WTC11 (cell line): ENCODE measurements at regions not wholly inside any gene's neighbourhood (a gene's known extent, or its start where the extent isn't known, plus 50 kb on each side); places are given as distances from the start of the nearest gene placed in this dataset.

ENCODE experiments used
- ATAC-seq: fragments of 200-7000 bp; cut with Tn5 transposase; 2 replicates; pipeline ENCODE4 v1.10.0; 2021; ENCODE audit warnings: mild to moderate bottlenecking, moderate library complexity
- CTCF ChIA-PET: fragments of 300-600 bp; sonication (Branson Sonifier 250); formaldehyde crosslinking; loops from one replicate; lab custom pipeline; 2021; ENCODE audit warnings: antibody characterized with exemption; lab: Charles Lee
- POLR2A ChIA-PET: fragments of 350-600 bp; sonication (Branson Sonifier 250); formaldehyde crosslinking; loops from one replicate; lab custom pipeline; 2021; ENCODE audit warnings: antibody characterized with exemption; lab: Charles Lee
- DNase-seq: peaks from one replicate; pipeline ENCODE4 v3.0.0; 2021; ENCODE audit warnings: low spot score
- H3K27ac Mint-ChIP-seq: 2 replicates; pipeline ENCODE4 v1.8.0; 2021; ENCODE audit warnings: mixed read lengths
- H3K27me3 Mint-ChIP-seq: 2 replicates; pipeline ENCODE4 v1.8.0; 2021; ENCODE audit warnings: low read depth, mild to moderate bottlenecking, moderate library complexity, mixed read lengths
- H3K36me3 Mint-ChIP-seq: 2 replicates; pipeline ENCODE4 v1.8.0; 2021; ENCODE audit warnings: mixed read lengths
- H3K4me1 Mint-ChIP-seq: 2 replicates; pipeline ENCODE4 v1.8.0; 2022; ENCODE audit warnings: mixed read lengths
- H3K4me3 Mint-ChIP-seq: 2 replicates; pipeline ENCODE4 v1.8.0; 2021; ENCODE audit warnings: mild to moderate bottlenecking, moderate library complexity, mixed read lengths
- H3K9me3 Mint-ChIP-seq: 2 replicates; pipeline ENCODE4 v1.8.0; 2021; ENCODE audit warnings: mixed read lengths
- ATF1 ChIP-seq: sonication (generic); formaldehyde crosslinking; IDR thresholded peaks from 2 replicates; pipeline ENCODE4 v1.8.1; 2023; ENCODE audit warnings: mild to moderate bottlenecking, moderate library complexity, missing genetic modification reagents
- ESRRA ChIP-seq: sonication (generic); formaldehyde crosslinking; IDR thresholded peaks from 2 replicates; pipeline ENCODE4 v1.8.1; 2022; ENCODE audit warnings: mild to moderate bottlenecking, missing genetic modification reagents, borderline replicate concordance
- FOXJ3 ChIP-seq: sonication (generic); formaldehyde crosslinking; IDR thresholded peaks from 2 replicates; pipeline ENCODE4 v1.9.0; 2021; ENCODE audit warnings: missing genetic modification reagents, mild to moderate bottlenecking, borderline replicate concordance
- JUN ChIP-seq: sonication (generic); formaldehyde crosslinking; IDR thresholded peaks from 2 replicates; pipeline ENCODE4 v1.8.0; 2023; ENCODE audit warnings: mild to moderate bottlenecking, missing genetic modification reagents
- MXD4 ChIP-seq: fragments of 250-450 bp; sonication (Bioruptor Pico); IDR thresholded peaks from 2 replicates; pipeline ENCODE4 v1.8.0; 2021; ENCODE audit warnings: mild to moderate bottlenecking, moderate library complexity, borderline replicate concordance
- NFATC4 ChIP-seq: fragments of 250-450 bp; sonication (Bioruptor Pico); IDR thresholded peaks from 2 replicates; pipeline ENCODE4 v1.9.0; 2021; ENCODE audit warnings: mild to moderate bottlenecking
- RELA ChIP-seq: sonication (generic); formaldehyde crosslinking; IDR thresholded peaks from 2 replicates; pipeline ENCODE4 v1.8.1; 2022; ENCODE audit warnings: missing genetic modification reagents, mild to moderate bottlenecking, borderline replicate concordance
- RORB ChIP-seq: fragments of 250-450 bp; sonication (Bioruptor Pico); IDR thresholded peaks from 2 replicates; pipeline ENCODE4 v1.9.0; 2021; ENCODE audit warnings: mild to moderate bottlenecking
- SOX15 ChIP-seq: fragments of 250-450 bp; sonication (Bioruptor Pico); IDR thresholded peaks from 2 replicates; pipeline ENCODE4 v1.9.0; 2021; ENCODE audit warnings: mild to moderate bottlenecking
- ZNF232 ChIP-seq: sonication (generic); formaldehyde crosslinking; IDR thresholded peaks from 2 replicates; pipeline ENCODE4 v1.8.0; 2022; ENCODE audit warnings: mild to moderate bottlenecking, missing genetic modification reagents
- ZNF263 ChIP-seq: sonication (generic); formaldehyde crosslinking; IDR thresholded peaks from 2 replicates; pipeline ENCODE4 v1.8.1; 2022; ENCODE audit warnings: low read depth, mild to moderate bottlenecking, moderate library complexity, missing genetic modification reagents
- ZNF317 ChIP-seq: sonication (generic); formaldehyde crosslinking; IDR thresholded peaks from 2 replicates; pipeline ENCODE4 v1.8.1; 2023; ENCODE audit warnings: low read depth, mild to moderate bottlenecking, moderate library complexity, missing genetic modification reagents, borderline replicate concordance
- ZNF423 ChIP-seq: fragments of 250-450 bp; sonication (Bioruptor Pico); IDR thresholded peaks from 2 replicates; pipeline ENCODE4 v2.1.2; 2022; ENCODE audit warnings: mild to moderate bottlenecking, moderate library complexity
- TF ChIP-seq, protein P1 (sequence below): sonication (generic); formaldehyde crosslinking; IDR thresholded peaks from 2 replicates; pipeline ENCODE4 v1.8.1; 2023; ENCODE audit warnings: mild to moderate bottlenecking, missing genetic modification reagents
- TF ChIP-seq, protein P2 (sequence below): sonication (generic); formaldehyde crosslinking; IDR thresholded peaks from 2 replicates; pipeline ENCODE4 v1.8.1; 2022; ENCODE audit warnings: mild to moderate bottlenecking, missing genetic modification reagents, moderate library complexity, borderline replicate concordance
- TF ChIP-seq, protein P3 (sequence below): sonication (generic); formaldehyde crosslinking; IDR thresholded peaks from 2 replicates; pipeline ENCODE4 v1.8.0; 2022; ENCODE audit warnings: mild to moderate bottlenecking, missing genetic modification reagents
- TF ChIP-seq, protein P4 (sequence below): sonication (generic); formaldehyde crosslinking; IDR thresholded peaks from 2 replicates; pipeline ENCODE4 v1.8.1; 2023; ENCODE audit warnings: mild to moderate bottlenecking, missing genetic modification reagents
- TF ChIP-seq, protein P5 (sequence below): fragments of 250-450 bp; sonication (Bioruptor Pico); conservative IDR thresholded peaks from 2 replicates; pipeline ENCODE4 v1.9.0; 2021; ENCODE audit warnings: mild to moderate bottlenecking
- TF ChIP-seq, protein P6 (sequence below): sonication (generic); formaldehyde crosslinking; conservative IDR thresholded peaks from 2 replicates; pipeline ENCODE4 v1.8.1; 2022; ENCODE audit warnings: mild to moderate bottlenecking, missing genetic modification reagents

DNA sequence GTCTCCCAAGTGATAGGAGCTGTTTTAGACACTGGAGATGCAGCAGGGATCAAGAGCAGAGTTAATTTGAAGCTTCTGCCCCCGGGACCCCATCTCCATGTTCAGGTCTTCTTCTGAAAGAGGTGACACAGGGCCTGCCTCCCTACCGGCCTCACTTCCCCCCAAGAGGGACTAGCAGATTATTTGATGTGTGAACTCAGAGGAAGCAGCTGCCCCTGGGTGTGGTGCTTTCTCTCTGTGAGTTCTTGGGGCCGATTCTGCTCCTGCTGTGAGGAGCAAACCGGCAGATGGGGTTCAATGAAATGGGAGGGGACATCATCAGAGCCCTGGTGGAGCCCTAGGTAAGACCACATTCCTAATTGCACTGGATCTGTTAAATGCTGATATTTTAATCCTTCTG lies 193.4 kb downstream of the FBXO15 start:
- DNase-seq (no peak), ATAC-seq (no peak)
- CTCF ChIA-PET: no interaction called here
- Mint-ChIP-seq H3K36me3 (0 out of 2 replicates have a peak, but pooled peaks cover 7% of the 10 kb centered on the region), H3K4me3 (no peak overlapping the region), H3K27ac (no peak overlapping the region), H3K4me1 (peaks cover 27% of the 10 kb centered on the region), H3K27me3 (no peaks in the 10 kb centered on the region), H3K9me3 (peaks cover 28% of the 10 kb centered on the region)
- TF ChIP-seq SOX15 (CRISPR knock-in tag) (no peak), ZNF232 (no peak), ATF1 (CRISPR knock-in tag) (no peak), NFATC4 (CRISPR knock-in tag) (no peak), RORB (no peak), MXD4 (no peak), RELA (CRISPR knock-in tag) (no peak), ZNF317 (no peak), FOXJ3 (CRISPR knock-in tag) (no peak), ZNF263 (CRISPR knock-in tag) (no peak), ZNF423 (CRISPR knock-in tag) (no peak), ESRRA (CRISPR knock-in tag) (no peak), JUN (CRISPR knock-in tag) (no peak)
- TF ChIP-seq, protein P1, sequence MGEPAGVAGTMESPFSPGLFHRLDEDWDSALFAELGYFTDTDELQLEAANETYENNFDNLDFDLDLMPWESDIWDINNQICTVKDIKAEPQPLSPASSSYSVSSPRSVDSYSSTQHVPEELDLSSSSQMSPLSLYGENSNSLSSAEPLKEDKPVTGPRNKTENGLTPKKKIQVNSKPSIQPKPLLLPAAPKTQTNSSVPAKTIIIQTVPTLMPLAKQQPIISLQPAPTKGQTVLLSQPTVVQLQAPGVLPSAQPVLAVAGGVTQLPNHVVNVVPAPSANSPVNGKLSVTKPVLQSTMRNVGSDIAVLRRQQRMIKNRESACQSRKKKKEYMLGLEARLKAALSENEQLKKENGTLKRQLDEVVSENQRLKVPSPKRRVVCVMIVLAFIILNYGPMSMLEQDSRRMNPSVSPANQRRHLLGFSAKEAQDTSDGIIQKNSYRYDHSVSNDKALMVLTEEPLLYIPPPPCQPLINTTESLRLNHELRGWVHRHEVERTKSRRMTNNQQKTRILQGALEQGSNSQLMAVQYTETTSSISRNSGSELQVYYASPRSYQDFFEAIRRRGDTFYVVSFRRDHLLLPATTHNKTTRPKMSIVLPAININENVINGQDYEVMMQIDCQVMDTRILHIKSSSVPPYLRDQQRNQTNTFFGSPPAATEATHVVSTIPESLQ: no peak
- TF ChIP-seq, protein P2, sequence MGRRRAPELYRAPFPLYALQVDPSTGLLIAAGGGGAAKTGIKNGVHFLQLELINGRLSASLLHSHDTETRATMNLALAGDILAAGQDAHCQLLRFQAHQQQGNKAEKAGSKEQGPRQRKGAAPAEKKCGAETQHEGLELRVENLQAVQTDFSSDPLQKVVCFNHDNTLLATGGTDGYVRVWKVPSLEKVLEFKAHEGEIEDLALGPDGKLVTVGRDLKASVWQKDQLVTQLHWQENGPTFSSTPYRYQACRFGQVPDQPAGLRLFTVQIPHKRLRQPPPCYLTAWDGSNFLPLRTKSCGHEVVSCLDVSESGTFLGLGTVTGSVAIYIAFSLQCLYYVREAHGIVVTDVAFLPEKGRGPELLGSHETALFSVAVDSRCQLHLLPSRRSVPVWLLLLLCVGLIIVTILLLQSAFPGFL (CRISPR knock-in tag): no peak
- TF ChIP-seq, protein P3, sequence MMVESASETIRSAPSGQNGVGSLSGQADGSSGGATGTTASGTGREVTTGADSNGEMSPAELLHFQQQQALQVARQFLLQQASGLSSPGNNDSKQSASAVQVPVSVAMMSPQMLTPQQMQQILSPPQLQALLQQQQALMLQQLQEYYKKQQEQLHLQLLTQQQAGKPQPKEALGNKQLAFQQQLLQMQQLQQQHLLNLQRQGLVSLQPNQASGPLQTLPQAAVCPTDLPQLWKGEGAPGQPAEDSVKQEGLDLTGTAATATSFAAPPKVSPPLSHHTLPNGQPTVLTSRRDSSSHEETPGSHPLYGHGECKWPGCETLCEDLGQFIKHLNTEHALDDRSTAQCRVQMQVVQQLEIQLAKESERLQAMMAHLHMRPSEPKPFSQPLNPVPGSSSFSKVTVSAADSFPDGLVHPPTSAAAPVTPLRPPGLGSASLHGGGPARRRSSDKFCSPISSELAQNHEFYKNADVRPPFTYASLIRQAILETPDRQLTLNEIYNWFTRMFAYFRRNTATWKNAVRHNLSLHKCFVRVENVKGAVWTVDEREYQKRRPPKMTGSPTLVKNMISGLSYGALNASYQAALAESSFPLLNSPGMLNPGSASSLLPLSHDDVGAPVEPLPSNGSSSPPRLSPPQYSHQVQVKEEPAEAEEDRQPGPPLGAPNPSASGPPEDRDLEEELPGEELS (CRISPR knock-in tag): no peak
- TF ChIP-seq, protein P4, sequence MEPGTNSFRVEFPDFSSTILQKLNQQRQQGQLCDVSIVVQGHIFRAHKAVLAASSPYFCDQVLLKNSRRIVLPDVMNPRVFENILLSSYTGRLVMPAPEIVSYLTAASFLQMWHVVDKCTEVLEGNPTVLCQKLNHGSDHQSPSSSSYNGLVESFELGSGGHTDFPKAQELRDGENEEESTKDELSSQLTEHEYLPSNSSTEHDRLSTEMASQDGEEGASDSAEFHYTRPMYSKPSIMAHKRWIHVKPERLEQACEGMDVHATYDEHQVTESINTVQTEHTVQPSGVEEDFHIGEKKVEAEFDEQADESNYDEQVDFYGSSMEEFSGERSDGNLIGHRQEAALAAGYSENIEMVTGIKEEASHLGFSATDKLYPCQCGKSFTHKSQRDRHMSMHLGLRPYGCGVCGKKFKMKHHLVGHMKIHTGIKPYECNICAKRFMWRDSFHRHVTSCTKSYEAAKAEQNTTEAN (CRISPR knock-in tag): no peak
- TF ChIP-seq, protein P5, sequence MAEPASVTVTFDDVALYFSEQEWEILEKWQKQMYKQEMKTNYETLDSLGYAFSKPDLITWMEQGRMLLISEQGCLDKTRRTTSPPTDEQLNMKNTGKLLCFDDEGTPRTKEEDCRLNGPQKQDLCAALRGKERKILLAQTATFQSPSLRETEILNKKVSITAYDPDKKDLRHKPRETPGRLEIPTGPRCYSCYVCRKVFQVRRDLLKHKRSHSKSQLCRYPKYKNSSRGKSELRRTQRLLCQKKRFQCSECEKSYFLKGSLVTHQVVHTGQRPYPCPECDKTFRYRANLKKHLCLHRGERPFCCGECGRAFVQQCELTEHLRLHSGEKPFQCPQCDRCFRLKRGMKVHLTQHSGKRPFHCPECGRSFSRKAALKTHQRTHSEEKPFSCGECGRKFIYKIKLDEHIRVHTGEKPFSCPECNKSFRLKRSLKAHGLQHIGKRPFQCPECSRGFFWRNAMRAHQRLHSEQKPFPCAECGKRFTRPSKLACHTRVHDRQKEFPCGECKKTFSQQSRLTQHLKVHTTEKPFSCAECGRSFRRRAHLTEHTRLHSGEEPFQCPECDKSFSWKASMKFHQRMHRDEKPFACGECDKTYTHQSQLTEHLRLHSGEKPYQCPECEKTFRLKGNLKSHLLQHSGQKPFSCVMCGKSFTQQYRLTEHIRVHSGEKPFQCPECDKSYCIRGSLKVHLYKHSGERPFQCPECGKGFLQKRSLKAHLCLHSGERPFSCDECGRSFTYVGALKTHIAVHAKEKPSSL (CRISPR knock-in tag): no peak
- TF ChIP-seq, protein P6, sequence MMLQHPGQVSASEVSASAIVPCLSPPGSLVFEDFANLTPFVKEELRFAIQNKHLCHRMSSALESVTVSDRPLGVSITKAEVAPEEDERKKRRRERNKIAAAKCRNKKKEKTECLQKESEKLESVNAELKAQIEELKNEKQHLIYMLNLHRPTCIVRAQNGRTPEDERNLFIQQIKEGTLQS: no peak
- POLR2A ChIA-PET: no interaction called here
